GM12892 (cell line): ENCODE measurements at regions not wholly inside any gene's neighbourhood (a gene's known extent, or its start where the extent isn't known, plus 50 kb on each side); places are given as distances from the start of the nearest gene placed in this dataset.

Source experiments
- POLR2A ChIP-seq: IDR thresholded peaks from 2 replicates; pipeline ENCODE4 v1.6.1; 2011; ENCODE audit warnings: low read depth, low read length, control low read depth
- POLR2AphosphoS5 ChIP-seq: IDR thresholded peaks from 2 replicates; pipeline ENCODE4 v1.6.1; 2011; ENCODE audit warnings: low read depth, low read length, control low read depth

DNA sequence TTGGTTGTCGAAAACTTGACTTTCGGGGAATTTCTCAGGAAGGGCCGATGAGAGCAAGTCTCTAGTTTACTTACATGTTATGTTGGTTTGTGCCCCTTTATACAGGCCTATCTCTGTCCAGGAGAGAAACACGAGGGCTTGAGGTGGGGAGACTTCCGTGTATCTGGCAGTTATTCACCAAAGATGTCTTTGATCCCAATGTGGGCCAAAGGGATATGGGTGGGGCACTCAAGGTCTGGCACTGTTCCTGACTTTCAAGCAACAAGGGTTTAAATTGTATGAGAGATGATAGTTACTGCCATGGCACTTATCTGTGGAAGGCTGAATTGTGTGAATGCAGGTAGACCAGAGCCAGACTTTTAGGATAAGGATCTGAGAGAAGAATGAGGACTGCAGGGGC, 137.2 kb upstream of the DHRS4 start:
- TF ChIP-seq POLR2A (no peak), POLR2AphosphoS5 (no peak)
